NT2/D1 (cell line): ENCODE measurements at regions not wholly inside any gene's neighbourhood (a gene's known extent, or its start where the extent isn't known, plus 50 kb on each side); places are given as distances from the start of the nearest gene placed in this dataset.

Experiments used
- SUZ12 ChIP-seq: IDR thresholded peaks from 2 replicates; pipeline ENCODE4 v1.6.1; 2011; ENCODE audit not compliant: insufficient read length, insufficient read depth; ENCODE audit errors: extremely low read depth
- YY1 ChIP-seq: IDR thresholded peaks from 2 replicates; pipeline ENCODE4 v1.6.1; 2011; ENCODE audit not compliant: insufficient read length, insufficient read depth

- TF ChIP-seq YY1 (no peak), SUZ12 (no peak)
Observed at GRCh38 chr13:50700664-50701305, 142.7 kb downstream of the DLEU7 start.
